ENCODE measurements at regions not wholly inside any gene's neighbourhood (a gene's known extent, or its start where the extent isn't known, plus 50 kb on each side); places are given as distances from the start of the nearest gene placed in this dataset.

DNA sequence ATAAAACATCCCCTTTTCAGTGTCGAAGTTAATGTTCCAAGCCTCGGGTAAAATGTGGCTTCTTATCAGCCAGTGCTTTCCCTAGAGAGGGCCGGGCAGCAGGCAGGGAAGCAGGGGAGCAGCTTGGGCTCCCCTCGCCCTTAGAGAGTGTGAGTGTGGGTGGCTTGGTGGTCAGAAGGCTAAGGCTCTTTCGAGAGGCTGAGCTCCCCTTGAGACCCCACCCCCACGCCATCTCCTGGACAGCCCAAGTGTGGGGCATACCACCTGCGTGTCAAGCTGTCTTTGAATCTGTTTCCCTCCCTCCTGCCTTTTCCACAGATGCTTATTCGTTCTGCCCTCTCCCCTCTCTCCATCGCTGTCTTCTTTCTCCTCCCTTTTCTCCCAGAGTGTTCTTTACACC is 95.1 kb upstream of the FOXP4 start:
- no peak for DNase-seq (ENCODE audit: low spot score)

DNA sequence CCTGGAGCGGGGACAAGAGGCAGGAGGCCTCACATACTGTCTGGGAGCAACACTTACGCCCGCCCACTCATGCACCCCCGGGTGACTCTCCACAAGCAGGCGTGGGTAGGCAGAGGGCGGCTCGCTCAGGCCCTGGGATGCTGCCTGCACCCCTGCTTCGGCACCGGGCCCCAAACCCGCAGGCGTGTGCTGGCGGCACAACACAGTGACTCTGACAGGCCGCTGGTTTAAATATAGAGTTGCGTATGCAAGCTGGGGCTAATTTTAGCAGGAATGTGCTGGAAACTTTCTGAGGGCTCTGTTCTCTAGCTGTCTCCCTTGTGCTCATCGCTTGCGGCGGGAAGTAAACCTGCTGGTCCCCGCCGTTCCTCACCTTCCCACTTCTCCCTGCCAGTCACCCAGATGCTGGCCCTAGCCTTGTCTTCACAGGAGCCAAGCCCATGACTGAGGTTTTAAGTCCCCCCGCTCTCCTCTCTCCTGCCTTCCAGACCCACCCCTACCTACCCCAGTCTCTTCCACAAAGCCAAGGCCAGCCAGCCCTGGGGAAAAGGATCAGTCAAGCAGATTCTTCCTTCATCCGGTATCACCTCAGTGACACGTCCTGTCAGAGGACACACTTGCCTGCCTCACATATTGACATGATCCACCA is 94.5 kb upstream of the FOXP4 start:
- peak; percentile 52 for DNase-seq (ENCODE audit: low spot score)

DNA sequence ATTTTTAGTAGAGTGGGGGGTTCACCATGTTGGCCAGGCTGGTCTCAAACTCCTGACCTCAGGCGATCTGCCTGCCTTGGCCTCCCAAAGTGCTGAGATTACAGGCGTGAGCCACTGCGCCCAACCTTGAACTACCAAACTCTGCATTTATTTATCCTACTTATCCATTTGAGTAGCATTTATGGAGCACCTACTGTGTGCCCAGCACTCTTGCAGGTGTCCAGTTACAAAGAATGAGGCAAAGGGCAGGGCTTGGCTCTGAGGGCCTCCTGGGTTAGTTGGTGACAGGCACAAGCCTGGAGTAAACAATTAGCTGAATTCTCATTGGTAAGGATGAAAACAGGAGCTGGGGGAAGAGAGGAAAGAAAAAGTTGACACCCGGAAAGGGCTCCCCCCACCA is 93.4 kb upstream of the FOXP4 start:
- DNase-seq (ENCODE audit: low spot score) = no peak

DNA sequence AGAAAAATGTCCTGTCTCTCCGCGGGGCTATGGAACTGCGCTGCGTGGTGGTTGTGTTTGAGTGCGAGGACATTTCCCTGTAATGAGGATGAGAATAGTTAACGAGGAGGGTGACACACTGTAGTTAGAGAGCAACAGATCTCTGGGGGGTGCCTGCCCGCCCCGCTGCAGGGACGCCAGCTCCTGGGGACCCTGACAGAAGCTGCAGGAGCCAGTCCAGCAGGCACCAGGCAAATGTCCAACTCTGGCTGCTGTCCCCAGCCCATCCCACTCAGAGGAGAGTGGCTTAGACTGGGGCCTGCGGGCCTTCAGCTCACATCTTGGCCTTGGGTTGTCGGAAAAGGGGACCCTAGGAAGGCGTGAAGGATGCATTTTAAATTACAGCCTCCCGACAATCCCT is 92.9 kb upstream of the FOXP4 start:
- DNase-seq (ENCODE audit: low spot score) = no peak

DNA sequence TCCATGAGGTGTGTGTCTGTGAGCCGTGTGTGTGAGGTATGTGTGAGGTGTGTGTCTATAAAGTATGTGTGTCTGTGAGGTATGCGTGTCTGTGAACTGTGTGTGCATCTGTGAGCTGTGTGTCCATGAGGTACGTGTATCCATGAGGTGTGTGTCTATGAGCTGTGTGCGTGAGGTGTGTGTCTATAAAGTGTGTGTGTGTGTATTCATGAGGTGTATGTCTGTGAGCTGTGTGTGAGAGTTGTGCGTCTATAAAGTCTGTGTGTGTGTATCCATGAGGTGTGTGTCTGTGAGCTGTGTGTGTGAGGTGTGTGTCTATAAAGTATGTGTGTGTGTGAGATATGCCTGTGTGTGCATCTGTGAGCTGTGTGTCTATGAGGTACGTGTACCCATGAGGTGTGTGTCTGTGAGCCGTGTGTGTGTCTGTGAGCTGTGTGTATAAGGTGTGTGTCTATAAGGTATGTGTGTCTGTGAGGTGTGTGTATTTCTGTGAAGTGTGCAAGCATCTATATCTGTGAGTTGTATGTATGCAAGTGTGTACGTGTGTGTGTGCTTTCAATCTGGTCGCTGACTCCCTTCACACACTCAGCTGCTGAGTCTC is 91.9 kb upstream of the FOXP4 start:
- no peak for DNase-seq (ENCODE audit: low spot score)

DNA sequence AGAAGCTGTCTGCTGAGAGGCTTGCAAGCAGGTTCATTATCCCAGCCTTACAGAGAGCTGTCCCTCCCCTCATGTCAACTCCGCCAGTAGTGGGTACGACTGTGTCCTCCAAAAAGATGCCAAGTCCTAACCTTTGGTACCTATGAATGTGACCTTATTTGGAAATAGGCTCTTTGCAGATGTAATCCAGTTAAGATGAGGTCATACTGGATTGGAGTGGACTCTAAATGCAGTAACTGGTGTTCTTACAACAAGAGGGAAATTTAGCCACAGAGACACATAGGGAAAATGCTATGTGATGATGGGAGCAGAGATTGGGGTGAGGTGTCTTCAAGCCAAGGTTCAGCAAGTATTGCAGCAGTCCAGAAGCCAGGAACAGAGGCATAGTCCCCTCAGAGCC is 90.8 kb upstream of the FOXP4 start:
- no peak for DNase-seq (ENCODE audit: low spot score)

DNA sequence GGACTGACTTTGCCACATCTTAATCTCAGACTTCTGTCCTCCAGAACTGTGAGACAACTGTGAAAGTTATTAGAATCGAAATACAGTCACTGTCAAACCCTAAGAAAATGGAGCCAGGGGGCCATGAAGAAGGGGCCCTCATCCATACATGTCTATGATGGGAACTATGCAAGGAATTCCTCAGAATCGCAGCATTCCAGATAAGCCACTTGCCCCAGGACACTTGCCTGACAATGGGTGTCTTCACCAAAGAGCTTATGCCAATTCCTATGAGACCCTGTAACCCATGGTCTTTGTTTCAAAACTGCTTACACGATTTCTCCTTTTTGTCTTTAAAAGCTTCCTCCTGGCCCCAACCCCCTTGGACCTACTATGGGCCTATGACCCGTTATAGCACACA is 90.4 kb upstream of the FOXP4 start:
- DNase-seq (ENCODE audit: low spot score) = no peak

DNA sequence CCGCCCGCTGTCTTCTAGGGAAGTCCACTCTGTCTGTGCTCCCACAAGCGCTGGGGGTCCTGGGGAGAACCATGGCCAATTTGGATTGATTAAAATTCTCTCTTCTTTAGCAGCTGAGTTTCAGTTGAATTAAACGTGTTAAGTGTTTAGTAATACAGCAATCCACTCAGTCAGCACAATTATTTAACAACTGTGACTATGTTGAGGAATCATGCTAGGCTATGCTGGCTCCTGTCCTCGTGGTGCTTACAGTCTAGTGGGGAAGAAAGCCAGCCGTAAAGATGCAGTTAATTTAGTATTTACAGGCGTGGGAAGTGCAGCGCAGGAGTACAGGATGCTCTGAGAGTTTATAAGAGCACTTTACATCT is 88.9 kb upstream of the FOXP4 start:
- no peak for DNase-seq (ENCODE audit: low spot score)

DNA sequence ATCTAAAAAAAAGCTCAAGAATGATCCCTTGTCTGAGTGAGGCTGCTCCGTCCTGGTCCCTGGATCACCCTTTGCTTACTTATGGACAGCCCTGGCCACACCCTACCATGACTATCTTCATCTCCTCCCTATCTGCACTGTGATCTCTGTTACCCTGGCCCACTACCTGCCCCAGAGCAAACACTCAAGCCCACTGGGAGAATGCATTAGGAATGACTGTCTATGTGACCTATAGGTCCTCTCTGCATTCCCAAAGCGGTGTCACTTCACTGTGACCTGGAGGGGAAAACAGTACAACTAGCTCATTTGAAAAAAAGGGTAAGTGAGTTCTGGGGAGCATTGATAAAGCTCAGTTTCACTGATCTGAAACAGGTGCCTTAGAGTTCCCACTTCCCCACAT is 86.4 kb upstream of the FOXP4 start:
- no peak for DNase-seq (ENCODE audit: low spot score)

DNA sequence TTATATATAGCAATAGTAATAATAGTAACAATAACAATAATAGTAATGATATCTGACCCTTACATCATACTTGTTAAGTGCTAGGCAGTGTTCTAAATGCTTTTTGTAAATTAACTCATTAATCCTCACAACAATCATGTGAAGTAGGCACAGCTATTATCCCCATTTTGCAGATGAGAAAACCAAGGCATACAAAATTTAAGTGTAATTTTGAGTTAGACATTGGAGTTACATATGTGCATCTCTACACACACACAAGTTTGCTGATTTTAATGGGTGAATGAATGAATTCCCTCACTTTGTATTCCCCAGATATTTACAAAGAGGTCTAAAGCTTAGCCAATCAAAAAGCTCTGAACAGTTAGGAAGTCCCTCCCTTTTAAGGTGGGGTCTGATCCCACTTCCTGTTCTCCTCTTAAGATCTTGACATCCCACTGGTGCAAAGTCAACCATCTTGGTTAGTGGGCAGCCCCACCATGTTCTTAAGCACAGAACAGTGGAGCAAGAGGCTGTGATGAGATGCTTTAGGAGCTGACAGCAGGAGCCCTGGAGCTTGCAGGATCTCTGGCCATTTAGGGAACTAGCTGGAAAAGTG is 85.3 kb upstream of the FOXP4 start:
- DNase-seq (ENCODE audit: low spot score) = no peak

DNA sequence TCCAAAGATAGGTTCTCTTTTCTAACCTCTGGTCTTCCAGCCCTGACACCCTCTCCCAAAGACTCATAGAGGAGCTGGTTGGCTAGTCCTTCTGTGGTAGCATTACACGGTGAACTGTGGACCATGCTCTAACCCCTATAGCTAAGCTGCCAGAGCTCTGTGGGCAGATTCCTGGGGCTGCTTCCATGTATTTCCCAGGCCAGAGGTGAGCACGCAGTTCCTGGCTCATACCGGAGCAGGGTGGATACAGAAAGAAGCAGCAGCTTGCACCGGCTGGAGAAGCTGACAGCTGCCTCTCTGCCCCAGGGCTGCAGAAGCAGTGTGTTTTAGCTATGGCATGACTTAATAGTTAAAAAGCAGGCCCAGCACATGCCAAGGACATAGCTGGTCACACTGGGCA is 84.1 kb upstream of the FOXP4 start:
- DNase-seq (ENCODE audit: low spot score) = no peak

DNA sequence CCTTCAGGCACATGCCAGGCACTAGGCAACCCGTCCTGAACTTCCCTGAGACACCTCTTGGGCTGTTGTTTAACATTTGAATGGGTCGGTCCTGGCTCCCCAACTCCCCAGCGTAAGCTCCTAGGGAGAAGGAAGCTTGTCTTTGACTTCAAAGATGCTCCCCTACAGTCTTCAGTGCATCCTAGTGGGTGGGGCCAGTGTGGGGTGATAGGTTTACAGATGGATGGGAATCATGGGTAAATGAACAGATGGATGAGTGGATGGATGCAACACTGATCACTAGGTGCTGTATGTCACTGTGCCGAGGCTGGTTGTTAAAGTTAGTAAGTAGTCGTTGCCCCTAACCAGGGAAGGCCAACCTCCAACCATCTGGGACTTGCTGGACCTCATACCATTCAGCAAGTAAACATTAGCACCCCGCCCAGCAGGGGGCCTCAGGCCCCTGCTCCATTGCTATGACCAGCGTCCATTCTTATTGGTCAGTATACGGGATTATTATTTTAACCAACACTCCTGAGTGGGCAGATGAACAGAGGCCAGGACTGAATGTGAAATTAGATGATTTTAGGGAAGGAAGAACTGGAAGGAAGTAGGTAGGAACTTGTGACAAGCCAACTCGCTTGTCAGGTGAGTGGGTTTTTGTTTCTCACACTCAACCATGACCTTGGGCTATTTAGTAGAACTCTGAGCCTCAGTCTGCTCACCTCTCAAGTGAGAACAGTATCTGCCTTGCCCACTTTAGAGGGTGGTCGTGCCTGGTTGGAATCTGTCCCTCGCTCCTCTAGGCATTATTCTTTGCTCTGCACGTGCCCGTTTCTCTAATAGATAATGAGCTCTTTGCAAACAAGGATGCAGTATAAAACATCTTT is 82.9 kb upstream of the FOXP4 start:
- peak; percentile 64 for DNase-seq (ENCODE audit: low spot score)

DNA sequence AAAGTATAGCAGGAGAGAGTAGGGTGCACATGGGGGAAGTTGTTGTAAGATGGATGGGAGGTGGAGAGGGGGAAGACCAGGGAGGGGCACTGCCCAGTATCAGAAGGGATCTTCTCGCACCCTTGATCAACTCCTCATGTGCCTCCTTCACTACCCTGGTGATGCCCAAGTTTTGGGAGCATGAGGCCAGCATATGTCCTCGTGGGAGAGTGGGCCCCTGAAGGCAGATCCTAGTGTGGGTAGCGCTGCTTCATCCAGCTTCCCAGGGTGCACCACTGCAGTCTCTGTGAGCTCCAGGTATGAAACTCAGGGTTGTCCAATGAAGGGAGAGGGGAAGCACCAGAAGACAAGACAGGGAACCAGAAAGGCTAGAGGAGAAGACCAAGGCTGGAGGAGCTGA is 82.2 kb upstream of the FOXP4 start:
- DNase-seq (ENCODE audit: low spot score) = no peak

DNA sequence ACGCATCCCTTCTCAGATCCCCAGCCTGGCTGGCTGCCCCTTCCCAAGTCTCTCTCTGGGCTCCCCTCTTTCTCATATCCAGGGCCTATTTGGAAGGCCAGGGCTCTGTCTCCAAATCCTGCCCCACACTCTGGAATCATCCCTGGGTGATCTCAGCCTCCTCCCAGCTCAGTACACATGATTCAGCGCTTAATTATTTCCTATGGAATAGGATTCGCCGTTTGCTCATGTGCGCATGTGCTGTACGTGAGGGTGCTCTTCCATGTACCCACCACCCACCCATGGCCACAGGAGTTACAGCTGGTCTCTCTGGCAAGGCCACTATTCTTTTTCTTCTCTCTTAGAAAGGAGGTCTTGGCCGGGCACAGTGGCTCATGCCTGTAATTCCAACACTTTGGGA is 81.7 kb upstream of the FOXP4 start:
- no peak for DNase-seq (ENCODE audit: low spot score)

DNA sequence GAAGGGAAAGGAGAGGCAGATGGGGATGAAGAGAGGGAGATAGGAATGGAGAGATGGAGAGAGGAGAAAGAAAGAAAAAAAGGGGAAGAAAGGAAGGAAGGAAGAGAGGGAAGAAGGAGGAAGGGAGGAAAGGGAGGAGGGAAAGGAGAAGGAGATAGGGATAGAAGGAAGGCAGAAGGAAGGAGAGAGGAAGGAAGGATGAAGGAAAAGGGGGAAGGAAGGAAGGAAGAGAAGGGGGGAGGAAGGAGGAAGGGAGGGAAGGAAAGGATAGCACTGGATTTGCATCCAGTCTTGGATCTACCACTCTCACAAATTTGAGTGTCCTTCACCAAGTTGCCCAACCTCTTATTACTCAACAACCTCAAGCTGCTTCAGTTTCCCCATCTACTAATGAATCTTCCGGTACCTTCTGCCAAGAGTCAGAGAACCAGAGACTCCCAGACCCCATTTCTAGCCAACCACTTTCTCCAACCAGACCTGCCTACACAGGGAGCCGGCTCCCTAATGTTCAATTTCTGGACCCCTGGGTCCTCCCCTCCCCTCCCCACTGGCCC is 79.7 kb upstream of the FOXP4 start:
- DNase-seq (ENCODE audit: low spot score) = no peak

DNA sequence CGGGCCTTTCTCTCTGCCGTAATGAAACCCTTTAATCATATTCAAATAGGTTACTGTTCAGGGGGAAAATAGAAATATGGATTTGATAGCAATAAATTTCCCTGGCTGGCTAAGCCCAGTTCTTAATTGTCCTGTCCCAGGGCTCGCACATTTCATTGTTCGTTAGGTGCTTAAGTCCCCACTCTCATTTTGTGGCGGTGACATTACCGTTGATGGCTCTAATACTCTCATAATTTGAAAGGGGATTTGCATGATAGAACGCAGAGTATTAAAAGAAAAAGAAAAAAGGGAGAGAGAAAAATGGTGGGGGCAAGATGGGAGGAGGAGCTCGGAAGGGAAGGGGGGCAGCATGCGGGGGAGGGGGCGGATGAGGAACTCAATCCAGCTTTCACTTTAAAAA is 79.1 kb upstream of the FOXP4 start:
- DNase-seq (ENCODE audit: low spot score) = no peak

DNA sequence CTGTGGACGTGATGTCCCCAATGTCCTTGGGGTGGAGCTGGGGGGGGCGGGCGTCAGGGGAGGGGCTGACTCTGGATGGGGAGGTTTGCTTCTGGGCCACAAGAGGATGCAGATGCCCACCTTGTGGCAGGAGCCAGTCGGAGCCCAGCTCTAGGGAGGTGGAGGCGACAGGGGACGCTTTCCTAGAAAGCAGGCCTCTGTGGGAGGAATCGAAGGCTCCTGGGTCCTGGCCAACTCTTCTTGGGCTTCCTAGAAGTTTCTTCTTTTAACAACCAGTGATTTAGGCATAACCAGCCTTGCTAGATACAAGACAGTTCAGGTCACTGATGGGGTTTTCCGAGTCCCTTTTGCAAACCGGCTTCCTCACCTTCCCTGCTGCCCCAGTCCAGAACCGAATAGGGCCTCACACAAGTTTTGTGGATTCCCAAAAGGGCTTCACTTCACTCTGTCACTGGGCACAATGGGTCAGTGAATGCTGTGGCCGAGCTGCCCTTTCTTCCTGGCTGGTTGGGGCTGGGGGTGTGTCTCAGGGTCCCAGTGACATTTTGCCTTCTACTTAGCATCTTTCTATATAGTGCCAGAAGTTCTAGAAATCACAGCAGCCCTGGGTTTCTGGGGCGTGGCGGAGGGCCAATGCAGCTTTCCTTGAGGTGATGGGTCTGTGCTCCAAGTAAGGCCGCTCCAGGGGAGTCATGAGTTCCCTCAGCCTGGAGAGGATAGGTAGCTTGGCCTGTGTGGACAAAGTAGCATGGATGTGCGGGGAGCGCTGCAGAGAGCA is 78.4 kb upstream of the FOXP4 start:
- no peak for DNase-seq (ENCODE audit: low spot score)

DNA sequence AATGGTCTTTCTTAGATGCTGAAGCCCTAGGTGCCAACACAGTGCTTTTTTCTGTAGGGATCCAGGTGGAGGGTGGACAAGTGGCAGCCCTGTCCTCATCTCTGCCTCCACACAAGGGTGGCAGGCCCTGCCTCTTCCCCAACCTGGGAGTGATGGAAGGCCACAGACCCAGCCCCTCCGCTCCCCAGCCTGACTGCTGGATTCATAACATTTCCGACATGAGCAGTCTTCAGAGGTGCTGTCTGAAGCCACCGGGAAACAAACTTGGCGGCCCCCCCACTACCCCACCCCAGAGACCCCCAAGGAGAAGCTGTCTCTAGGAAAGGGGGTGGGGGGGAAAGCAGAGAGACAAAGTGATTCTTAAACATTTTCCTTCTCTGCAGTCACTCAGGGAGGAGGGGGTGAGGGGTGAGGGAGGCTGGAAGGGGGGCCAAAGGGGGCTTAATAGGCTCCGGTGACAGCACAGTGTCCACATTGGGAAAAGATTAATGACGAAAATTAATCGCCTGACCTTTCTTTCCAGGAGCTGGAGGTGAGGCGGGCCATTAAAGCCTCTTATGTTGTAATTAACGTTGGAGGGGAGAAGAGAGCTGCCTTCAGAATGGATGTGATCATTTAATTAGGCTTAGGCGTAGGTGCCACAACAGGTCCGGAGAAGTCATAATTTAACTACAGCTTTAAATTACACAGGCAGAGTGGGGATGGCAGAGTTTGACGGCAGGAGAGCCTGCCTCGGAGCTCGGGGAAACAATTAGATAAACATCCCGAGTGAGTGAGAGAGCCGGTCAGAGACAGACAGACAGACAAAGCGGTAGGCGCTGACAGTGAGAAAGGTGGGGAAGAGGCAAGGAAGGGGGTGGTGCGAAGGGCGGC is 76.8 kb upstream of the FOXP4 start:
- no peak for DNase-seq (ENCODE audit: low spot score)

DNA sequence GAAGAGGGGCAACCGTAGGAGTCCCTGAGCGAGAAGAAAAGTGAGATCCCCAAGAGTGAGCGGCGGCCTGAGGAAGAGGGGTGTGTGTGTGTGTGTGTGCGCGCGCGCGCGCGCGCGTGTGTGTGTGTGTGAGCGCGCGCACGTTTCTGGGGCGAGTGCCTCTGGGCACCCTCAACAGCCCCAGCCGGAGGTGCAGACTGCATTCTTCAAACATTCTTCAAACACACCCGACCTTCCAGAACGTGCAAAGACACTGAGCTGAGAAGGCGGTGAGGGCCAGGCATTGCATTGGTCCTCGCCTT is 76.2 kb upstream of the FOXP4 start:
- DNase-seq (ENCODE audit: low spot score) = no peak

DNA sequence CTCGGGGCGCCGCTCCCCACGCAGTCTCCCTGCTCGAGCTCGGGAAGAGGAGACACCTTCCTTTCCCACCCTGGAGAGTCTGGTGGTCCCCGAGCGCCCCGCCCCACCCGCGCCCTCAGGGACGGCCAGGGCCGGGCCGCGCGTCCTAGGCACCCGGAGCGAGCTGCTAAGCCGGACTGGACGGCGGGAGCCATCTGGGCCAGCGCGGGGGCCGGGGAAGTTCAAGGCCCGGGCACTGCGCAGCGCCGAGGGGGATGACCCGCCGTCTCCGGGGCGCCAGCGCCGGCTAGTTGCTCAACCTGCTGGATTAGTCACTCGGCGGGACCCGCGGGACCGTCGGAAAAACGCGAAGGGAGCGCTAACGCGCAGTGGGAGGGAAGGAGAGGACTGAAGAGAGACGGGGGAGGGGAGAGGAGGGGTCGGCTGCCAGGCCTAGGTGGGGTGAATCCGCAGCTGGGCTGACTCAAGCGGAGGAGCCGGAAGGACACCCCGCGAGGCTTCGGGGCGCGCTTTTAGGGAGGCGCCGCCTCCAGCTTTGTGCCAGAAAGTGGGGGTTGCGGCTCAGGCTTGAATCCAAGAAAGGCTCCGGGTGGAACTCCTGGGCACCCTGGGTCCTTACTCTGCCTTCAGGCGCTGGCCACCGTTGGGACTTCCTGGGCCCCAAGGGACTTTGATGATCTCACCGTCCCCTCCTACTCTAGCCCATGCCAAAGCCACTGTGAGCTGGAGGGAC is 75.7 kb upstream of the FOXP4 start:
- peak; percentile 65 for DNase-seq (ENCODE audit: low spot score)
